ENCODE measurements at regions not wholly inside any gene's neighbourhood (a gene's known extent, or its start where the extent isn't known, plus 50 kb on each side); places are given as distances from the start of the nearest gene placed in this dataset.

- TF ChIP-seq ELF1 (IDR thresholded peaks at IDR 0.05; ENCODE audit: borderline replicate concordance, low read depth) = no peak
These were observed 53.5 kb upstream of the ERCC6L2 start (continued) for GRCh38 chr9:95822015-95822414.

- TF ChIP-seq FOSL1 (IDR thresholded peaks at IDR 0.05; ENCODE audit: low read depth) (no peak), RAD21 (IDR thresholded peaks at IDR 0.05; ENCODE audit: low read depth) (no peak), CBX3 (IDR thresholded peaks at IDR 0.05; ENCODE audit: low read depth) (no peak)
- ATAC-seq (no peak), DNase-seq (ENCODE audit: low read depth, low spot score) (no peak)
- H3K36me3 ChIP-seq (ENCODE audit: control insufficient read depth in 1 of 2, insufficient read depth in 2 of 2, low read length in 2 of 2) = no peaks in the 10 kb centered on the region
- H3K79me2 ChIP-seq (ENCODE audit: insufficient read depth, low read length) = no peaks in the 10 kb centered on the region
- ChIA-PET POLR2A (no interaction called here), RAD21 (ENCODE audit: low non-redundant PET in 1 of 2, low total read pairs in 2 of 2, uncharacterized antibody in 2 of 2, unreplicated experiment in 2 of 2) (no interaction called here), CTCF (no interaction called here)
- H2AFZ ChIP-seq (ENCODE audit: low read depth, low read length, poor library complexity, severe bottlenecking) = no peak overlapping the region
- BruUV-seq (replicated peaks) = no TSS peak
- H4K20me1 ChIP-seq (ENCODE audit: insufficient read depth) = no peaks in the 10 kb centered on the region
- H3K4me2 ChIP-seq (ENCODE audit: low read length) = no peak overlapping the region
- no peak overlapping the region for H3K9ac ChIP-seq (ENCODE audit: low read length)
- H3K4me3 ChIP-seq (replicated peaks in 1 of 2; ENCODE audit: low read depth in 1 of 2, low read length in 2 of 2) = no peak overlapping the region
- no peaks in the 10 kb centered on the region for H3K9me3 ChIP-seq (ENCODE audit: control insufficient read depth in 1 of 2, insufficient read depth in 1 of 2, low read depth in 1 of 2, low read length in 2 of 2)
- intact Hi-C loops (cut with micrococcal nuclease) = no loop called here
- no peaks in the 10 kb centered on the region for H3K9me2 ChIP-seq (ENCODE audit: insufficient read depth)
- no peak overlapping the region for H3K27ac ChIP-seq (ENCODE audit: low read depth, low read length)
- H3K27me3 ChIP-seq (ENCODE audit: insufficient read depth, low read length) = no peaks in the 10 kb centered on the region
- H3K4me1 ChIP-seq (ENCODE audit: control insufficient read depth in 1 of 2, insufficient read depth in 2 of 2, low read length in 2 of 2) = peaks cover 5 to 24% of the 10 kb centered on the region in 2 experiments; a peak in 3 of 4 replicates
These were observed 55.4 kb upstream of the ERCC6L2 start for GRCh38 chr9:95820074-95820473.

- intact Hi-C loops (cut with micrococcal nuclease) = no loop called here
- H3K9me3 ChIP-seq (ENCODE audit: control insufficient read depth in 1 of 2, insufficient read depth in 1 of 2, low read depth in 1 of 2, low read length in 2 of 2) = no peaks in the 10 kb centered on the region
- H3K36me3 ChIP-seq (ENCODE audit: control insufficient read depth in 1 of 2, insufficient read depth in 2 of 2, low read length in 2 of 2) = no peaks in the 10 kb centered on the region
- RAD21 ChIA-PET (ENCODE audit: low non-redundant PET in 1 of 2, low total read pairs in 2 of 2, uncharacterized antibody in 2 of 2, unreplicated experiment in 2 of 2) = no interaction called here
- no peaks in the 10 kb centered on the region for H3K27me3 ChIP-seq (ENCODE audit: insufficient read depth, low read length)
- ATAC-seq = no peak
- H3K4me1 ChIP-seq (ENCODE audit: control insufficient read depth in 1 of 2, insufficient read depth in 2 of 2, low read length in 2 of 2) = peaks cover 5 to 28% of the 10 kb centered on the region in 2 experiments; a peak in 3 of 4 replicates
- no peak overlapping the region for H3K9ac ChIP-seq (ENCODE audit: low read length)
- no peak overlapping the region for H3K4me2 ChIP-seq (ENCODE audit: low read length)
- DNase-seq (ENCODE audit: low read depth, low spot score) = no peak
- H4K20me1 ChIP-seq (ENCODE audit: insufficient read depth) = no peaks in the 10 kb centered on the region
- CTCF ChIA-PET = no interaction called here
- H3K9me2 ChIP-seq (ENCODE audit: insufficient read depth) = no peaks in the 10 kb centered on the region
- POLR2A ChIA-PET = no interaction called here
- H3K4me3 ChIP-seq (replicated peaks in 1 of 2; ENCODE audit: low read depth in 1 of 2, low read length in 2 of 2) = no peak overlapping the region
- BruUV-seq (replicated peaks) = no TSS peak
- TF ChIP-seq CTCF (IDR thresholded peaks at IDR 0.05 in 2 of 3, conservative IDR thresholded peaks at IDR 0.05 in 1 of 3; ENCODE audit: borderline replicate concordance in 1 of 3, insufficient read depth in 1 of 3, low read depth in 2 of 3, low read length in 2 of 3) = no peak
- no peak for TF ChIP-seq REST (IDR thresholded peaks at IDR 0.05; ENCODE audit: low read depth)
- no peak for TF ChIP-seq SP1 (IDR thresholded peaks at IDR 0.05; ENCODE audit: low read depth)
- TF ChIP-seq ZBTB33 (IDR thresholded peaks at IDR 0.05; ENCODE audit: extremely low read depth, insufficient replicate concordance, low read length) = no peak
- no peak for TF ChIP-seq ZFX (IDR thresholded peaks at IDR 0.05)
- TF ChIP-seq ZNF274 (IDR thresholded peaks at IDR 0.05; ENCODE audit: low read depth, low read length) = no peak
- TF ChIP-seq CEBPB (IDR thresholded peaks at IDR 0.05; ENCODE audit: low read depth) = no peak
- no peak for TF ChIP-seq EZH2 (IDR thresholded peaks at IDR 0.05)
- no peaks in the 10 kb centered on the region for H3K79me2 ChIP-seq (ENCODE audit: insufficient read depth, low read length)
- no peak overlapping the region for H3K27ac ChIP-seq (ENCODE audit: low read depth, low read length)
- no peak overlapping the region for H2AFZ ChIP-seq (ENCODE audit: low read depth, low read length, poor library complexity, severe bottlenecking)
These were observed 55.9 kb upstream of the ERCC6L2 start for GRCh38 chr9:95819636-95820035.
